ENCODE measurements at regions not wholly inside any gene's neighbourhood (a gene's known extent, or its start where the extent isn't known, plus 50 kb on each side); places are given as distances from the start of the nearest gene placed in this dataset.
"Not testable (repeated sequence)": the region's sequence is repeated elsewhere in the genome, so short reads cannot be mapped to it uniquely, and the experiment has no call there.

GRCh38 chr13:91024157-91024792, 323.2 kb upstream of the MIR17HG start:
- DNase-seq (ENCODE audit: low read depth) = no peak

- DNase-seq (ENCODE audit: low read depth) = no peak
Observed at GRCh38 chr13:91025442-91025841, 322.0 kb upstream of the MIR17HG start.

GRCh38 chr13:91031508-91031907, 316.0 kb upstream of the MIR17HG start:
- peak; percentile 15 for DNase-seq (ENCODE audit: low read depth)

GRCh38 chr13:91032104-91032503, 315.4 kb upstream of the MIR17HG start:
- no peak for DNase-seq (ENCODE audit: low read depth)

- no peak for DNase-seq (ENCODE audit: low read depth)
Observed at GRCh38 chr13:91036886-91037285, 310.6 kb upstream of the MIR17HG start.

GRCh38 chr13:91042870-91043269, 304.6 kb upstream of the MIR17HG start:
- DNase-seq (ENCODE audit: low read depth) = no peak

GRCh38 chr13:91045351-91046034, 302.0 kb upstream of the MIR17HG start:
- DNase-seq (ENCODE audit: low read depth) = peak; percentile 45

- DNase-seq (ENCODE audit: low read depth) = peak; percentile 41
Observed at GRCh38 chr13:91046715-91047327, 300.7 kb upstream of the MIR17HG start.

- DNase-seq (ENCODE audit: low read depth) = no peak
Observed at GRCh38 chr13:91050970-91051369, 296.5 kb upstream of the MIR17HG start.

GRCh38 chr13:91052876-91053275, 294.6 kb upstream of the MIR17HG start:
- no peak for DNase-seq (ENCODE audit: low read depth)

- DNase-seq (ENCODE audit: low read depth) = no peak
Observed at GRCh38 chr13:91053318-91054065, 294.0 kb upstream of the MIR17HG start.

- no peak for DNase-seq (ENCODE audit: low read depth)
Observed at GRCh38 chr13:91054902-91055301, 292.6 kb upstream of the MIR17HG start.

- DNase-seq (ENCODE audit: low read depth) = no peak
Observed at GRCh38 chr13:91056746-91057145, 290.7 kb upstream of the MIR17HG start.

- DNase-seq (ENCODE audit: low read depth) = not testable (repeated sequence)
Observed at GRCh38 chr13:91057507-91057906, 290.0 kb upstream of the MIR17HG start.

- DNase-seq (ENCODE audit: low read depth) = peak; percentile 38
Observed at GRCh38 chr13:91058066-91058465, 289.4 kb upstream of the MIR17HG start.

- no peak for DNase-seq (ENCODE audit: low read depth)
Observed at GRCh38 chr13:91058919-91059318, 288.6 kb upstream of the MIR17HG start.

GRCh38 chr13:91066745-91067144, 280.7 kb upstream of the MIR17HG start:
- no peak for DNase-seq (ENCODE audit: low read depth)

- DNase-seq (ENCODE audit: low read depth) = no peak
Observed at GRCh38 chr13:91072486-91072885, 275.0 kb upstream of the MIR17HG start.

GRCh38 chr13:91074091-91074490, 273.4 kb upstream of the MIR17HG start:
- DNase-seq (ENCODE audit: low read depth) = no peak

GRCh38 chr13:91076830-91077229, 270.7 kb upstream of the MIR17HG start:
- DNase-seq (ENCODE audit: low read depth) = no peak

GRCh38 chr13:91078093-91078679, 269.3 kb upstream of the MIR17HG start:
- peak; percentile 42 for DNase-seq (ENCODE audit: low read depth)

- DNase-seq (ENCODE audit: low read depth) = no peak
Observed at GRCh38 chr13:91079176-91079575, 268.3 kb upstream of the MIR17HG start.

All from ELR (cell line).